ENCODE measurements at regions not wholly inside any gene's neighbourhood (a gene's known extent, or its start where the extent isn't known, plus 50 kb on each side); places are given as distances from the start of the nearest gene placed in this dataset.
"Not testable (repeated sequence)": the region's sequence is repeated elsewhere in the genome, so short reads cannot be mapped to it uniquely, and the experiment has no call there.

- not testable (repeated sequence) for DNase-seq; H3K4me3 ChIP-seq (ENCODE audit: insufficient read depth, low read depth, low read length); H3K36me3 ChIP-seq (replicated peaks; ENCODE audit: control insufficient read depth, insufficient read depth, low read length); H3K27me3 ChIP-seq (ENCODE audit: control insufficient read depth, insufficient read depth, low read length)
Observed at GRCh38 chr11:67940440-67940839, 63.5 kb downstream of the UNC93B1 start.

GRCh38 chr11:67938964-67939363, 64.9 kb downstream of the UNC93B1 start:
- H3K4me3 ChIP-seq (ENCODE audit: insufficient read depth, low read depth, low read length); DNase-seq; H3K36me3 ChIP-seq (replicated peaks; ENCODE audit: control insufficient read depth, insufficient read depth, low read length); H3K27me3 ChIP-seq (ENCODE audit: control insufficient read depth, insufficient read depth, low read length): not testable (repeated sequence)

- H3K36me3 ChIP-seq (replicated peaks; ENCODE audit: control insufficient read depth, insufficient read depth, low read length); DNase-seq; H3K27me3 ChIP-seq (ENCODE audit: control insufficient read depth, insufficient read depth, low read length); H3K4me3 ChIP-seq (ENCODE audit: insufficient read depth, low read depth, low read length): not testable (repeated sequence)
Observed at GRCh38 chr11:67938371-67938770, 65.5 kb downstream of the UNC93B1 start.

GRCh38 chr11:67923565-67923964, 80.3 kb downstream of the UNC93B1 start:
- not testable (repeated sequence) for H3K4me3 ChIP-seq (ENCODE audit: insufficient read depth, low read depth, low read length); H3K27me3 ChIP-seq (ENCODE audit: control insufficient read depth, insufficient read depth, low read length); H3K36me3 ChIP-seq (replicated peaks; ENCODE audit: control insufficient read depth, insufficient read depth, low read length)
- peak; percentile 3 for DNase-seq

GRCh38 chr11:67920546-67920945, 83.4 kb downstream of the UNC93B1 start:
- not testable (repeated sequence) for DNase-seq; H3K27me3 ChIP-seq (ENCODE audit: control insufficient read depth, insufficient read depth, low read length); H3K4me3 ChIP-seq (ENCODE audit: insufficient read depth, low read depth, low read length); H3K36me3 ChIP-seq (replicated peaks; ENCODE audit: control insufficient read depth, insufficient read depth, low read length)

GRCh38 chr11:67912184-67912583, 91.7 kb downstream of the UNC93B1 start:
- H3K27me3 ChIP-seq (ENCODE audit: control insufficient read depth, insufficient read depth, low read length); H3K36me3 ChIP-seq (replicated peaks; ENCODE audit: control insufficient read depth, insufficient read depth, low read length); DNase-seq; H3K4me3 ChIP-seq (ENCODE audit: insufficient read depth, low read depth, low read length): not testable (repeated sequence)

- H3K4me3 ChIP-seq (ENCODE audit: insufficient read depth, low read depth, low read length); DNase-seq; H3K27me3 ChIP-seq (ENCODE audit: control insufficient read depth, insufficient read depth, low read length); H3K36me3 ChIP-seq (replicated peaks; ENCODE audit: control insufficient read depth, insufficient read depth, low read length): not testable (repeated sequence)
Observed at GRCh38 chr11:67911211-67911610, 92.7 kb downstream of the UNC93B1 start.

GRCh38 chr11:67910803-67911202, 93.1 kb downstream of the UNC93B1 start:
- H3K27me3 ChIP-seq (ENCODE audit: control insufficient read depth, insufficient read depth, low read length); DNase-seq; H3K36me3 ChIP-seq (replicated peaks; ENCODE audit: control insufficient read depth, insufficient read depth, low read length); H3K4me3 ChIP-seq (ENCODE audit: insufficient read depth, low read depth, low read length): not testable (repeated sequence)

GRCh38 chr11:67906969-67907368, 96.9 kb downstream of the UNC93B1 start:
- H3K27me3 ChIP-seq (ENCODE audit: control insufficient read depth, insufficient read depth, low read length); H3K36me3 ChIP-seq (replicated peaks; ENCODE audit: control insufficient read depth, insufficient read depth, low read length); H3K4me3 ChIP-seq (ENCODE audit: insufficient read depth, low read depth, low read length); DNase-seq: not testable (repeated sequence)

- not testable (repeated sequence) for H3K27me3 ChIP-seq (ENCODE audit: control insufficient read depth, insufficient read depth, low read length); DNase-seq; H3K36me3 ChIP-seq (replicated peaks; ENCODE audit: control insufficient read depth, insufficient read depth, low read length); H3K4me3 ChIP-seq (ENCODE audit: insufficient read depth, low read depth, low read length)
Observed at GRCh38 chr11:67899462-67899861, 104.4 kb downstream of the UNC93B1 start.

- not testable (repeated sequence) for H3K4me3 ChIP-seq (ENCODE audit: insufficient read depth, low read depth, low read length); H3K27me3 ChIP-seq (ENCODE audit: control insufficient read depth, insufficient read depth, low read length); DNase-seq; H3K36me3 ChIP-seq (replicated peaks; ENCODE audit: control insufficient read depth, insufficient read depth, low read length)
Observed at GRCh38 chr11:67893487-67893886, 110.4 kb downstream of the UNC93B1 start.

GRCh38 chr11:67889646-67890045, 114.3 kb downstream of the UNC93B1 start:
- H3K4me3 ChIP-seq (ENCODE audit: insufficient read depth, low read depth, low read length); H3K27me3 ChIP-seq (ENCODE audit: control insufficient read depth, insufficient read depth, low read length); DNase-seq; H3K36me3 ChIP-seq (replicated peaks; ENCODE audit: control insufficient read depth, insufficient read depth, low read length): not testable (repeated sequence)

GRCh38 chr11:67888056-67888455, 115.8 kb downstream of the UNC93B1 start:
- not testable (repeated sequence) for DNase-seq; H3K36me3 ChIP-seq (replicated peaks; ENCODE audit: control insufficient read depth, insufficient read depth, low read length); H3K27me3 ChIP-seq (ENCODE audit: control insufficient read depth, insufficient read depth, low read length); H3K4me3 ChIP-seq (ENCODE audit: insufficient read depth, low read depth, low read length)

- H3K4me3 ChIP-seq (ENCODE audit: insufficient read depth, low read depth, low read length) = peak overlapping the region; percentile 5; the same call in 1 of the 2 replicates
- not testable (repeated sequence) for DNase-seq; H3K27me3 ChIP-seq (ENCODE audit: control insufficient read depth, insufficient read depth, low read length); H3K36me3 ChIP-seq (replicated peaks; ENCODE audit: control insufficient read depth, insufficient read depth, low read length)
Observed at GRCh38 chr11:67886672-67887071, 117.2 kb downstream of the UNC93B1 start.

- H3K4me3 ChIP-seq (ENCODE audit: insufficient read depth, low read depth, low read length); H3K27me3 ChIP-seq (ENCODE audit: control insufficient read depth, insufficient read depth, low read length); H3K36me3 ChIP-seq (replicated peaks; ENCODE audit: control insufficient read depth, insufficient read depth, low read length); DNase-seq: not testable (repeated sequence)
Observed at GRCh38 chr11:67886207-67886606, 117.7 kb downstream of the UNC93B1 start.

GRCh38 chr11:67885574-67885973, 118.3 kb downstream of the UNC93B1 start:
- H3K36me3 ChIP-seq (replicated peaks; ENCODE audit: control insufficient read depth, insufficient read depth, low read length); DNase-seq; H3K27me3 ChIP-seq (ENCODE audit: control insufficient read depth, insufficient read depth, low read length); H3K4me3 ChIP-seq (ENCODE audit: insufficient read depth, low read depth, low read length): not testable (repeated sequence)
